AG04450 (cell line): ENCODE measurements at regions not wholly inside any gene's neighbourhood (a gene's known extent, or its start where the extent isn't known, plus 50 kb on each side); places are given as distances from the start of the nearest gene placed in this dataset.

ENCODE experiments used
- CTCF ChIA-PET: fragments of 300-600, 350-600 bp; formaldehyde crosslinking; extraction: SDS; loops from one replicate; lab custom pipeline; 2022; ENCODE audit warnings: antibody characterized with exemption, inconsistent platforms; lab: Charles Lee
- POLR2A ChIA-PET: fragments of 350-600 bp; formaldehyde crosslinking; extraction: SDS; loops from one replicate; lab custom pipeline; 2021; ENCODE audit warnings: antibody characterized with exemption, inconsistent platforms; lab: Yijun Ruan, JAX
- DNase-seq: peaks from one replicate; pipeline ENCODE4 v3.0.0-alpha.2; 2011; ENCODE audit warnings: low read depth, low spot score
- H3K27ac ChIP-seq: one replicate; pipeline ENCODE4 v1.5.1; 2012; ENCODE audit warnings: low read depth, low read length, control low read depth
- H3K27me3 ChIP-seq: one replicate; pipeline ENCODE4 v1.6.0; 2012; ENCODE audit warnings: low read length; ENCODE audit not compliant: control insufficient read depth, insufficient read depth
- H3K4me3 ChIP-seq: 2 replicates; pipeline ENCODE4 v1.5.1; 2011; ENCODE audit warnings: mild to moderate bottlenecking, low read depth, low read length, control low read depth
- H3K9me3 ChIP-seq: 2 replicates; pipeline ENCODE4 v1.5.1; 2012; ENCODE audit warnings: low read length; ENCODE audit not compliant: control insufficient read depth, insufficient read depth
- CTCF ChIP-seq: IDR thresholded peaks from 2 replicates; pipeline ENCODE4 v1.5.1; 2011; ENCODE audit warnings: low read depth, low read length, control low read depth, inconsistent platforms

GRCh38 chr16:79449900-79450299 lies 150.6 kb downstream of the MAF start:
- no peak overlapping the region for H3K27ac ChIP-seq
- DNase-seq = no peak
- ChIA-PET POLR2A (no interaction called here), CTCF (interaction anchor here (0.7 kb wide), 1 partner anchor 340 kb away, joined by 3 read pairs; no protein-coding TSS in a partner anchor)
- H3K9me3 ChIP-seq = peaks cover 25% of the 10 kb centered on the region
- H3K27me3 ChIP-seq = no peaks in the 10 kb centered on the region
- no peak for TF ChIP-seq CTCF
- no peak overlapping the region for H3K4me3 ChIP-seq

GRCh38 chr16:79449067-79449769 lies 151.3 kb downstream of the MAF start:
- Histone ChIP-seq H3K4me3 (no peak overlapping the region), H3K27ac (no peak overlapping the region), H3K9me3 (peaks cover 24% of the 10 kb centered on the region), H3K27me3 (no peaks in the 10 kb centered on the region)
- CTCF ChIA-PET = no interaction called here
- POLR2A ChIA-PET = no interaction called here
- DNase-seq = no peak
- TF ChIP-seq CTCF = no peak

GRCh38 chr16:79444572-79444971 lies 156.0 kb downstream of the MAF start:
- Histone ChIP-seq H3K9me3 (peaks cover 33% of the 10 kb centered on the region), H3K4me3 (no peak overlapping the region), H3K27me3 (no peaks in the 10 kb centered on the region), H3K27ac (no peak overlapping the region)
- DNase-seq = no peak
- ChIA-PET CTCF (no interaction called here), POLR2A (no interaction called here)
- TF ChIP-seq CTCF = no peak

GRCh38 chr16:79439901-79440300 lies 160.6 kb downstream of the MAF start:
- DNase-seq = no peak
- Histone ChIP-seq H3K27me3 (no peaks in the 10 kb centered on the region), H3K9me3 (peaks cover 49% of the 10 kb centered on the region), H3K27ac (no peak overlapping the region), H3K4me3 (no peak overlapping the region)
- ChIA-PET CTCF (no interaction called here), POLR2A (no interaction called here)
- no peak for TF ChIP-seq CTCF

- no peaks in the 10 kb centered on the region for H3K27me3 ChIP-seq
- no peak for TF ChIP-seq CTCF
- POLR2A ChIA-PET = no interaction called here
- CTCF ChIA-PET = no interaction called here
- peaks cover 46% of the 10 kb centered on the region for H3K9me3 ChIP-seq
- no peak overlapping the region for H3K4me3 ChIP-seq
- no peak for DNase-seq
- H3K27ac ChIP-seq = no peak overlapping the region
These were observed 162.5 kb downstream of the MAF start for GRCh38 chr16:79437764-79438751.
